HG02623 (cell line): ENCODE measurements at regions not wholly inside any gene's neighbourhood (a gene's known extent, or its start where the extent isn't known, plus 50 kb on each side); places are given as distances from the start of the nearest gene placed in this dataset.
"Not testable (repeated sequence)": the region's sequence is repeated elsewhere in the genome, so short reads cannot be mapped to it uniquely, and the experiment has no call there.

ENCODE experiments used
- ATAC-seq: cut with Tn5 transposase; IDR thresholded peaks from one replicate; pipeline ENCODE4 v1.9.1; 2021; ENCODE audit warnings: moderate library complexity; ENCODE audit not compliant: unreplicated experiment

- no peak for ATAC-seq
Measured at GRCh38 chr14:40413136-40413535, 980.9 kb upstream of the FBXO33 start.

GRCh38 chr14:40410708-40411107 lies 978.5 kb upstream of the FBXO33 start:
- no peak for ATAC-seq

GRCh38 chr14:40402957-40403356 lies 970.7 kb upstream of the FBXO33 start:
- ATAC-seq: no peak

DNA sequence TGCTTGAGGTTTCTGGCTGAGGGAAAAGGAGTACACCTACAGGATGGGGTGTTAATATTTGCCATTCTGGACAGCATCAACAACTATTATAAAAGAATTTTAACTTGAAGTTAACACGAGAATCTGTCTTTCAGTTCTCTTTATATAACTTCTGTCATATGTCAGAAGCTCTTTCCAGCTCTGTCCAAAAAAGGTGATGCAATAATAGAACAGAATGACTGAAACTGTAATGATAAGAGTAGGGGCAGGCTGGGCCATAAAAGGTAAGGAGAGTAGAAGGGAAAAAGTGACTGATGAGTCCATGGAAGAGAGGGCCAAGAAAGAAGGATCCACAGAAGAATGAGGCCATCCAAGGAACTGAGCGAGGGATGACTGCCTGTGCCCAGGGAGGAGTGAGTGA lies 966.7 kb upstream of the FBXO33 start:
- no peak for ATAC-seq

GRCh38 chr14:40394634-40395340 lies 962.6 kb upstream of the FBXO33 start:
- ATAC-seq: no peak

DNA sequence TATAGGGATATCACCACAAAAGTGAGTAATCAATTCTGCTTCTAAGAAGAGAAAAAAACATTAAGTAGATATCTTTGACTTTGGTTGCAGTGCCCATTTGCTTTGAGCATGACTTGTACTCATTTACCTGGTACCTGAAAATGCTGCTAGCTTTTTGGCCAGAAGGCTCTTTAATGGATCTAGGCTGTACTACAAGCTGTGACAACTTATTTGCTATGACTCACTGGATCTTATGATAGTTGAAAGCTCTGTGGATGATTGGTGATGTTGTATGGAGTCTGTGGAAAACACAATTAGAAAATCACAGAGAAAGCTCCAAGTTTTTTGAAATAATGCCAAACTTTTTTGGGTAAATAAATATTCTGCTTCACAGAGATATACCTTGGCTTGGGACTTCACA lies 960.9 kb upstream of the FBXO33 start:
- no peak for ATAC-seq

DNA sequence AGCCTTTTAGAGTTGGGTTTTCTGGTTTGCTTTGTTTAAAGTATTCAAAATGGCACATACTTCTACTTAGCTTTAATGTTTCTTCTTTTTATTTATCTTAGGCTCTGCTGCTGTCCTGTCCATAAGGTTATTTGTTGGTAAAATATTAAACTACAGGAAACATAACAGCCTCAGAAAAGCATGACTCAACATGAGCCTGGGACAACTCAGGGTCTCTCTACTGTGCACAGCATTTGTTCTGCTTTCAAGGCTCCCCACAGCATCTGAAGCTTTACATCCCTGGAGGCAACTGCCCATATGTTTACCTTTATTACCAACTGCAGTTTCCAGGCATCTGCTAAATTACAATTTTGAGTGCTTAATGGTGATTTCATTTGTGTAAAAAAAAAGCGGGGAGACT lies 954.2 kb upstream of the FBXO33 start:
- ATAC-seq: peak; percentile 43

DNA sequence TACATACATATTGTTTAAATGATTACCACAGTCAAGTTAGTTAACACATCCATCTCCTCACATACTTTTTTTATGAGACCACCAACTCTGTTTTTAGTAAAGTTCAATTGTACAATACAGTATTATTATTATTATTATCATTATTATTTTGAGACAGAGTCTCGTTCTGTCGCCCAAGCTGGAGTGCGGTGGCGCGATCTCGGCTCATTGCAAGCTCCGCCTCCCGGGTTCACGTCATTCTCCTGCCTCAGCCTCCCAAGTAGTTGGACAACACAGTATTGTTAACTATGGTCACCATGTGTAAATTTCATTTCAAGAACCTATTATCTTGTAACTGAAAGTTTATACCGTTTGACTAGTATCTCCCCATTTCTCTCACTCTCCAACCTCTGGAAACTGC lies 942.0 kb upstream of the FBXO33 start:
- ATAC-seq: no peak

- ATAC-seq: no peak
Measured at GRCh38 chr14:40371011-40371410, 938.8 kb upstream of the FBXO33 start.

DNA sequence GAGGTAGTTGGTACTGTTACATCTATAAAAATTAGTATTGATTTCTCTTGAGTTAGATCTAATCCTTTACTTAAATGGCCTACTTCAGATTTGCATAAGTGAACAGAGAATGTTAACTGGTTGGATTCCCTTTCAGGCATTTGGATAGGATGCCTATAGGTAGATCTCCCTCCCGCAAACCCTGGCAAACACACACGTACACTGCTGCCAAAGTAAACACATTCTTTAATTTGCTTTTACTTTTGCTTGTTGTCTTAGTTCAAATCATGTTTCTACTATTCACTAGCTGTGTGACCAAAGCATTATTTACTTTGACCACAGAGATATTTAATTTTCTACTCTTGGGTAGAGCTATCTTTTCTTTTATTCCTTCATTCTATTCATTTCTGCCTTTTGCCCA lies 936.1 kb upstream of the FBXO33 start:
- ATAC-seq: no peak

GRCh38 chr14:40367717-40368116 lies 935.5 kb upstream of the FBXO33 start:
- no peak for ATAC-seq

GRCh38 chr14:40365305-40365704 lies 933.1 kb upstream of the FBXO33 start:
- ATAC-seq: no peak

DNA sequence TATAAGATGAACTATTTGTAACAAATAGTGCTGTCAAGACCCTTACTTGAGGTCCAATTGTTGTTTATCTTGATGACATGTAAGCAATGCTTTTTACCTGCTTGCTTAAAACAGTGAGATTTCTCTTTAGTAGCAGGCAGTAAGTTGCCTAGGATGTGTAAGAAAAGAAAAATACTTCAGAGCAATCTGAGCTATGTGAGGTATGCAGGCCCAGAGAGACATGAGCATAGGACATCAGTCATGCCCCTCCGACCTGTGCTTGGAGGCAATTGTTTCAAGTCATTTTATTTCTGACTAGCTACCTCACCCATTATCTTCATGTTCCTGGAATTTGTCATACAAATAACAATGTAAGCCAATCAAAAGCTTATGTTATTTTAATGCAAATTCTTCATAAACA lies 930.6 kb upstream of the FBXO33 start:
- no peak for ATAC-seq

DNA sequence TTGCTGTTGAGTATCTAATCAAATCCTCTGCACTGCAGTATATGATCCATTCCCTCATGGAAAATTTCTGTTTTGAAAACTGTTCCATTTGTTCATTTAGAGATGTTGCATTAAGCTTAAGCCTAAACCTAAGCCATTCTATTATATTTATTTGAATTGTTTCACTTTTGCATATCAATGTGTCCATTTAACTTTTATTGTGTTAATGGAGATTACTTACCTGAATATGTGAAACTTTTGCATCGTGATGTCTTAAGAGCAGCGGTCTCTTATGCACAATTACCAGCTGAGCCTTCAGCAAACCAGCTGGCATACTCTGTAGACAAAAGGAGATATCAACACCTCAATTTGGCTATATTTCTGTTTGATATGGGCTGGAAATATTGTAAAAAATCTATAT lies 922.5 kb upstream of the FBXO33 start:
- no peak for ATAC-seq

DNA sequence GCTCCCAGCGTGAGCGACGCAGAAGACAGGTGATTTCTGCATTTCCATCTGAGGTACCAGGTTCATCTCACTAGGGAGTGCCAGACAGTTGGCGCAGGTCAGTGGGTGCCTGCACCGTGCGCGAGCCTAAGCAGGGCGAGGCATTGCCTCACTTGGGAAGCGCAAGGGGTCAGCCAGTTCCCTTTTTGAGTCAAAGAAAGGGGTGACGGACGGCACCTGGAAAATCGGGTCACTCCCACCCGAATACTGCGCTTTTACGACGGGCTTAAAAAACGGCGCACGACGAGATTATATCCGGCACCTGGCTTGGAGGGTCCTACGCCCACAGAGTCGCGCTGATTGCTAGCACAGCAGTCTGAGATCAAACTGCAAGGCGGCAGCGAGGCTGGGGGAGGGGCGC lies 915.9 kb upstream of the FBXO33 start:
- not testable (repeated sequence) for ATAC-seq

DNA sequence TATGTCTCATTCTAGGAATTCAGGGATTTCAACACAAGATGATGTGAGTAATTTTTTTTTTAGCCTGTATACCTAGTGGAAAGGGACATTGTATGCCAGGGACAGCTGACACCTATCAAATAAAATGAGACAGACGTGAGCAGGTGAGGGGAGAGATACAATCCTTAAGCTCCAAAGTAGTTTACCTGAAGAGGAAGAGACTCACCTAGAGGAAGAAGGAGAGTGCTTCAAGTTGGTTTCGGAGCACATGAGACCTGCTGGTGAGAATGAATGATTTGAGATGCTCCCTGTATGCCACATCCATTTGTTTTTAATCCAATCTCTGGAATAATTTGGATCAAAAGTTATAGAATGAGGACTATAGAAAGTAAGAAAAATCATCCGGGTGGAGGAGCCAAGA lies 915.4 kb upstream of the FBXO33 start:
- ATAC-seq: no peak

DNA sequence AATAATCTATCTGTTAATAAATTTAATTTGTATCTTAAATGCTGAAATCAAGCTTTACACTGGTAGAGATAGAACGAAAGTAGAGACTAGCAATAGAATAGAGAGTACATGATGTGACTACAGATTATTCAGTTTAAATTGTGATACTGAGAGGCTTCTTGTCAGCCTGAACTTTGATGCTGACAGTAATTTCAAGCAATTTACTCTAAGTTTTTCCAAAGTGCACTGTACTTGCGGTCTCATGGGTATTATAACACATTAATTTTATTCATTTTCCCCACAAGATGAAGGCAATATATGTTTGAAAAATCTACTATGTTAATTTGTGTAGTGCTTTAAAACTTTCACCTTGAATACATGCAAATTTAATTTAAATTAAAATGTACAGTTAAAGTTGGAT lies 914.0 kb upstream of the FBXO33 start:
- no peak for ATAC-seq

- ATAC-seq: no peak
Measured at GRCh38 chr14:40345334-40345733, 913.1 kb upstream of the FBXO33 start.

GRCh38 chr14:40340708-40341107 lies 908.5 kb upstream of the FBXO33 start:
- ATAC-seq: no peak

DNA sequence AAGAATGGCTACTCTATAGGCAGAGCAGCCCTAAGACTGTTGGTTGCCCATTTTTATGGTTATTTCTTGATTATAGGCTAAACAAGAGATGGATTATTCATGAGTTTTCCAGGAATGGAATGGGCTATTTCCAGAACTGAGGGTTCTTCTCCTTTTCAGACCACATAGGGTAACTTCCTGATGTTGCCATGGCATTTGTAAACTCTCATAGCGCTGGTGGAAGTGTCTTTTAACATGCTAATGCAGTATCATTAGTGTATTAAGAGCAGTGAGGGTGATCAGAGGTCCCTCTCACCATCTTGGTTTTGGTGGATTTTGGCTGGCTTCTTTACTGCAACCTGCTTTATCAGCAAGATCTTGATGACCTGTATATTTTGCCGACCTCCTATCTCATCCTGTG lies 904.6 kb upstream of the FBXO33 start:
- ATAC-seq: no peak

DNA sequence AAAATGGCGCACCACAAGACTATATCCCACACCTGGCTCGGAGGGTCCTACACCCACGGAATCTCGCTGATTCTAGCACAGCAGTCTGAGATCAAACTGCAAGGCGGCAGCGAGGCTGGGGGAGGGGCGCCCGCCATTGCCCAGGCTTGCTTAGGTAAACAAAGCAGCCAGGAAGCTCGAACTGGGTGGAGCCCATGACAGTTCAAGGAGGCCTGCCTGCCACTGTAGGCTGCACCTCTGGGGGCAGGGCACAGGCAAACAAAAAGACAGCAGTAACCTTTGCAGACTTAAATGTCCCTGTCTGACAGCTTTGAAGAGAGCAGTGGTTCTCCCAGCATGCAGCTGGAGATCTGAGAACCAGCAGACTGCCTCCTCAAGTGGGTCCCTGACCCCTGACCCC lies 894.3 kb upstream of the FBXO33 start:
- not testable (repeated sequence) for ATAC-seq

DNA sequence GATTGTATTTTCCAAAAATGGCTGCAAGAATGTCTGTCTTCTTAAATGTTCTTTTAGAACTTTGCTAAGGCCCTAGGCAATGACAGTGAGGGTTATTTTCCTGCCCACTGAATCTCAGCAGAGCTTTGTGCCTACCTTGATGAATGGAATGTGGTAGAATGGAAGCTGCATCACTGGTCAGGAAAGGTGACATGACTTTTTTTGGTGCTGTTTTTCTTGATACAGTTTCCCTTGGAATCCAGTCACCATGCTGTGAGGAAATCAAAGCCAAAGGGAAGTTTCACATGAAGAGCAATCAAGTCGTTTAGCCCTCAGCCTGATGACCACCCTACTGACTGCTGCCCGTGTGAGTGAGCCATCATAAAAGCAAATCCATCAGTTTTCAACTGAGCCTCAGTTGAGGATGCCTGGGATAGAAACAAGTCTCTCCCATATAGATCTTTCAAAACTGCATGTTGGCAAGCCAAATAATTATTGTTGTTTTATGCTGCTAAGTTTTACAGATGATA lies 886.0 kb upstream of the FBXO33 start:
- no peak for ATAC-seq

GRCh38 chr14:40317690-40318089 lies 885.5 kb upstream of the FBXO33 start:
- no peak for ATAC-seq
